Pancreas (tissue), 10 donors: ENCODE measurements at regions not wholly inside any gene's neighbourhood (a gene's known extent, or its start where the extent isn't known, plus 50 kb on each side); places are given as distances from the start of the nearest gene placed in this dataset.

ENCODE experiments used
- ATAC-seq, 4 donors: fragments of 200-7000 bp; cut with Tn5 transposase; one replicate each; pipeline versions ENCODE4 v1.8.0 to v1.9.1; 2020; ENCODE audit warnings: mild to moderate bottlenecking in 4 of 4, moderate library complexity in 4 of 4
- DNase-seq, 6 donors: peaks; one replicate each; pipeline ENCODE4 v3.0.0-alpha.2; 2020
- FAIRE-seq: peaks from 2 replicates; lab custom pipeline; 2012; peaks lifted over from hg19 to GRCh38; lab: Jason Lieb, UNC
- H3K27ac ChIP-seq, 4 donors: fragments of 200-600 bp; sonication (generic); 1 replicate in 3 of 4; 2 replicates in 1 of 4; pipeline versions ENCODE4 v1.5.0 to v1.8.0; 2020
- H3K27me3 ChIP-seq, 4 donors: fragments of 200-600 bp; one replicate each; pipeline ENCODE4 v1.8.0; 2021
- H3K36me3 ChIP-seq, 3 donors: fragments of 200-600 bp; sonication (generic) in 1 of 3; one replicate each; pipeline versions ENCODE4 v1.5.0 to v1.8.0; 2020 to 2021
- H3K4me1 ChIP-seq, 3 donors: fragments of 200-600 bp; one replicate each; pipeline ENCODE4 v1.8.0; 2021
- H3K4me3 ChIP-seq, 4 donors: fragments of 200-600 bp; sonication (generic) in 2 of 4; one replicate each; pipeline versions ENCODE4 v1.5.0 to v1.8.0; 2020 to 2021
- H3K9me3 ChIP-seq, 4 donors: fragments of 200-600 bp; one replicate each; pipeline ENCODE4 v1.8.0; 2021
- CTCF ChIP-seq, 4 donors: fragments of 200-600 bp; sonication (generic) in 3 of 4; IDR thresholded peaks; one replicate each; pipeline versions ENCODE4 v1.5.0 to v1.8.0; 2021; ENCODE audit warnings: antibody characterized with exemption in 4 of 4
- WGBS, 2 donors: extraction: QIAGEN DNeasy Blood & Tissue Kit; methylation state at CpG; one replicate each; pipeline ENCODE4 v1.1.7; 2013; 5-methylcytosine and 5-hydroxymethylcytosine counted together
- intact Hi-C, 3 donors: fragments of 100-400 bp; cut with DNase I; formaldehyde crosslinking; loops; one replicate each; pipeline versions ENCODE4 v1.11.1 to v1.14.2; 2022
- donor health status: healthy with polysubstance abuse.
- donor health status: DM: no; HTN: no; CAD: no; lungs with moderate emphysema.
- donor health status: DM: no; HTN: no; CAD: no.
- donor health status: control.
- donor health status: control.
- donor health status: Bipolar disorder and iron deficiency.
- donor health status: DM: yes; HTN: yes; CAD: no.
- donor health status: DM: no; HTN: no; CAD: no.
- donor health status: DM: no; HTN: no; CAD: no.
- donor health status: DM: yes; HTN: yes; CAD: no.

- no peaks in the 10 kb centered on the region for H3K27me3 ChIP-seq
- H3K4me1 ChIP-seq = no peaks in the 10 kb centered on the region
- H3K9me3 ChIP-seq = no peaks in the 10 kb centered on the region
- 59 to 68% methylated on average over 4 of the region's 4 CpGs for WGBS, 2 donors
- no peak for DNase-seq
- intact Hi-C loops = no loop called here
- H3K27ac ChIP-seq = no peak overlapping the region
- no peaks in the 10 kb centered on the region for H3K36me3 ChIP-seq
- H3K4me3 ChIP-seq = no peak overlapping the region
- ATAC-seq = no peak
- FAIRE-seq = no peak
- TF ChIP-seq CTCF (IDR thresholded peaks at IDR 0.05) = no peak
These were observed 95.1 kb upstream of the PPP2R2D start for GRCh38 chr10:131805696-131806095.

- intact Hi-C loops = no loop called here
- Histone ChIP-seq H3K27me3 (no peaks in the 10 kb centered on the region), H3K4me3 (no peak overlapping the region), H3K36me3 (no peaks in the 10 kb centered on the region), H3K9me3 (no peaks in the 10 kb centered on the region), H3K4me1 (no peaks in the 10 kb centered on the region), H3K27ac (no peak overlapping the region)
- 69 to 82% methylated on average over 10 of the region's 10 CpGs for WGBS, 2 donors
- ATAC-seq (no peak), DNase-seq (no peak), FAIRE-seq (no peak)
- TF ChIP-seq CTCF (IDR thresholded peaks at IDR 0.05) = no peak
These were observed 94.7 kb upstream of the PPP2R2D start for GRCh38 chr10:131806146-131806545.

GRCh38 chr10:131806646-131807317 is 94.0 kb upstream of the PPP2R2D start:
- intact Hi-C loops = no loop called here
- TF ChIP-seq CTCF (IDR thresholded peaks at IDR 0.05) = no peak
- no peak for DNase-seq
- FAIRE-seq = no peak
- no peaks in the 10 kb centered on the region for H3K36me3 ChIP-seq
- no peak overlapping the region for H3K4me3 ChIP-seq
- no peak for ATAC-seq
- H3K27me3 ChIP-seq = no peaks in the 10 kb centered on the region
- 71 to 78% methylated on average over 24 of the region's 24 CpGs for WGBS, 2 donors
- H3K4me1 ChIP-seq = no peaks in the 10 kb centered on the region
- H3K27ac ChIP-seq = no peak overlapping the region
- no peaks in the 10 kb centered on the region for H3K9me3 ChIP-seq

- Histone ChIP-seq H3K27ac (no peak overlapping the region), H3K27me3 (no peaks in the 10 kb centered on the region), H3K9me3 (no peaks in the 10 kb centered on the region), H3K4me1 (no peaks in the 10 kb centered on the region), H3K36me3 (no peaks in the 10 kb centered on the region), H3K4me3 (no peak overlapping the region)
- no peak for TF ChIP-seq CTCF (IDR thresholded peaks at IDR 0.05)
- WGBS, 2 donors = 48 to 58% methylated on average over 10 of the region's 10 CpGs
- no peak for FAIRE-seq
- ATAC-seq = no peak
- intact Hi-C loops = no loop called here
- no peak for DNase-seq
These were observed 92.4 kb upstream of the PPP2R2D start for GRCh38 chr10:131808370-131808930.
